GM23248 (cell line): ENCODE measurements at regions not wholly inside any gene's neighbourhood (a gene's known extent, or its start where the extent isn't known, plus 50 kb on each side); places are given as distances from the start of the nearest gene placed in this dataset.

Experiments used
- EZH2 ChIP-seq: fragments of 200-600 bp; sonication (generic); IDR thresholded peaks from 2 replicates; pipeline ENCODE4 v1.6.1; 2018; ENCODE audit warnings: antibody characterized with exemption, mild to moderate bottlenecking; ENCODE audit not compliant: insufficient read depth, poor library complexity, severe bottlenecking
- EZH2phosphoT487 ChIP-seq: fragments of 200-600 bp; sonication (generic); IDR thresholded peaks from 2 replicates; pipeline ENCODE4 v1.6.1; 2018; ENCODE audit warnings: antibody characterized with exemption, moderate library complexity, mild to moderate bottlenecking, low read depth; ENCODE audit not compliant: insufficient read depth

DNA sequence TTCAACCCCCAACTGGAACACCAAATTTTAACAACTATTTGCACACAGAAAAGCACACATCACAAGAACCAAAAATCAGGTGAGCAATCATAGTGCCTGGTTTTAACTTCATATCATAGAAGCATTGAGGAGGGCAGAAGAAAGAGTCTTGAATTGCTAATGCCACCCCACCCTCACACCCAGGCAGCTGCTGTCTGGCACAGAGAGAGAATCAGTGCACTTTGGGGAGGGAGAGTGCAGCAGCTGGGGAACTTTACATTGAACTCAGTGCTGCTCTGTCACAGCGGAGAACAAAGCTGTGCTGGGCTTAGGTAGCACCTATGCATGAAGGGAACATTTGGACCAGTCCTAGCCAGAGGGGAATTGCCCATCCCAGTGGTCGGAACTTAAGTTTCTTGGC is 76.0 kb upstream of the KBTBD8 start:
- TF ChIP-seq EZH2 (no peak), EZH2phosphoT487 (no peak)
